ENCODE measurements at regions not wholly inside any gene's neighbourhood (a gene's known extent, or its start where the extent isn't known, plus 50 kb on each side); places are given as distances from the start of the nearest gene placed in this dataset.
"Not testable (repeated sequence)": the region's sequence is repeated elsewhere in the genome, so short reads cannot be mapped to it uniquely, and the experiment has no call there.

- no peak for DNase-seq (ENCODE audit: low spot score)
These were observed 123.2 kb upstream of the LNX1 start for GRCh38 chr4:53714236-53715140.

GRCh38 chr4:53713767-53714166 is 122.5 kb upstream of the LNX1 start:
- no peak for DNase-seq (ENCODE audit: low spot score)

- DNase-seq (ENCODE audit: low spot score) = no peak
These were observed 122.0 kb upstream of the LNX1 start for GRCh38 chr4:53713296-53713695.

- no peak for DNase-seq (ENCODE audit: low spot score)
These were observed 121.2 kb upstream of the LNX1 start for GRCh38 chr4:53712408-53713020.

- DNase-seq (ENCODE audit: low spot score) = no peak
These were observed 120.6 kb upstream of the LNX1 start for GRCh38 chr4:53711926-53712325.

- no peak for DNase-seq (ENCODE audit: low spot score)
These were observed 118.4 kb upstream of the LNX1 start for GRCh38 chr4:53709693-53710092.

- DNase-seq (ENCODE audit: low spot score) = no peak
These were observed 116.2 kb upstream of the LNX1 start for GRCh38 chr4:53707491-53707890.

GRCh38 chr4:53706422-53707032 is 115.2 kb upstream of the LNX1 start:
- peak; percentile 51 for DNase-seq (ENCODE audit: low spot score)

- no peak for DNase-seq (ENCODE audit: low spot score)
These were observed 114.7 kb upstream of the LNX1 start for GRCh38 chr4:53705972-53706371.

- no peak for DNase-seq (ENCODE audit: low spot score)
These were observed 114.0 kb upstream of the LNX1 start for GRCh38 chr4:53705151-53705764.

GRCh38 chr4:53704329-53704728 is 113.0 kb upstream of the LNX1 start:
- DNase-seq (ENCODE audit: low spot score) = no peak

GRCh38 chr4:53703267-53703655 is 112.0 kb upstream of the LNX1 start:
- DNase-seq (ENCODE audit: low spot score) = no peak

GRCh38 chr4:53702334-53703266 is 111.3 kb upstream of the LNX1 start:
- DNase-seq (ENCODE audit: low spot score) = peak; percentile 82

- DNase-seq (ENCODE audit: low spot score) = not testable (repeated sequence)
These were observed 110.0 kb upstream of the LNX1 start for GRCh38 chr4:53701260-53701659.

GRCh38 chr4:53699310-53699709 is 108.0 kb upstream of the LNX1 start:
- DNase-seq (ENCODE audit: low spot score) = not testable (repeated sequence)

- no peak for DNase-seq (ENCODE audit: low spot score)
These were observed 105.9 kb upstream of the LNX1 start for GRCh38 chr4:53697016-53697685.

GRCh38 chr4:53695540-53696463 is 104.5 kb upstream of the LNX1 start:
- peak; percentile 20 for DNase-seq (ENCODE audit: low spot score)

- DNase-seq (ENCODE audit: low spot score) = no peak
These were observed 103.4 kb upstream of the LNX1 start for GRCh38 chr4:53694666-53695065.

GRCh38 chr4:53693909-53694308 is 102.6 kb upstream of the LNX1 start:
- DNase-seq (ENCODE audit: low spot score) = no peak

GRCh38 chr4:53693408-53693807 is 102.1 kb upstream of the LNX1 start:
- DNase-seq (ENCODE audit: low spot score) = no peak
